A673 (cell line): ENCODE measurements at regions not wholly inside any gene's neighbourhood (a gene's known extent, or its start where the extent isn't known, plus 50 kb on each side); places are given as distances from the start of the nearest gene placed in this dataset.

Source experiments
- BruUV-seq: library from RNA; stranded (reverse); fragments of 400-500 nt; replicated peaks from 2 replicates; lab custom pipeline; 2021; lab: Mats Ljungman, UMichigan
- CTCF ChIA-PET: fragments of 300-600 bp; sonication (Branson Sonifier 250); formaldehyde crosslinking; loops from one replicate; lab custom pipeline; 2022; ENCODE audit warnings: antibody characterized with exemption; lab: Charles Lee
- POLR2A ChIA-PET: fragments of 300-600 bp; sonication (Branson Sonifier 250); formaldehyde crosslinking; loops from one replicate; lab custom pipeline; 2022; ENCODE audit warnings: antibody characterized with exemption; ENCODE audit not compliant: low non-redundant PET; lab: Charles Lee
- DNase-seq: peaks from one replicate; pipeline ENCODE4 v3.0.0-alpha.2; 2015; ENCODE audit warnings: low spot score
- H3K27ac ChIP-seq: fragments of 200-600 bp; sonication (generic); 2 replicates; pipeline ENCODE4 v1.5.1; 2016; ENCODE audit warnings: mixed run types, low read depth, mild to moderate bottlenecking, mixed read lengths, antibody characterized with exemption, low read length; ENCODE audit not compliant: poor library complexity, severe bottlenecking
- H3K27me3 ChIP-seq: fragments of 200-600 bp; sonication (generic); replicated peaks from 2 replicates; pipeline ENCODE4 v1.6.1; 2017; ENCODE audit warnings: mixed run types, low read depth, mild to moderate bottlenecking, mixed read lengths, antibody characterized with exemption, low read length; ENCODE audit not compliant: insufficient read depth, poor library complexity
- H3K36me3 ChIP-seq: fragments of 200-600 bp; sonication (generic); 2 replicates; pipeline ENCODE4 v1.6.1; 2016; ENCODE audit warnings: mixed run types, mild to moderate bottlenecking, mixed read lengths, antibody characterized with exemption, low read length; ENCODE audit not compliant: insufficient read depth, poor library complexity, severe bottlenecking
- H3K4me1 ChIP-seq: fragments of 200-600 bp; sonication (generic); 2 replicates; pipeline ENCODE4 v1.6.1; 2017; ENCODE audit warnings: mixed run types, mild to moderate bottlenecking, mixed read lengths, antibody characterized with exemption, low read length; ENCODE audit not compliant: insufficient read depth, poor library complexity, severe bottlenecking
- H3K4me3 ChIP-seq: fragments of 200-600 bp; sonication (generic); 2 replicates; pipeline ENCODE4 v1.5.1; 2016; ENCODE audit warnings: low read depth, mixed run types, mild to moderate bottlenecking, mixed read lengths, low read length; ENCODE audit not compliant: poor library complexity, severe bottlenecking
- H3K9me3 ChIP-seq: fragments of 200-600 bp; sonication (generic); 2 replicates; pipeline ENCODE4 v1.6.1; 2016; ENCODE audit warnings: mixed run types, low read depth, mild to moderate bottlenecking, mixed read lengths, antibody characterized with exemption, low read length; ENCODE audit not compliant: poor library complexity, severe bottlenecking
- CTCF ChIP-seq: fragments of 300-800, 200-600 bp; sonication (generic); conservative IDR thresholded peaks from 2 replicates; pipeline ENCODE4 v1.5.1; 2017; ENCODE audit warnings: low read depth, mild to moderate bottlenecking, antibody characterized with exemption, low read length, moderate library complexity, mixed read lengths
- EZH2 ChIP-seq: fragments of 200-600 bp; sonication (generic); IDR thresholded peaks from 2 replicates; pipeline ENCODE4 v1.6.1; 2017; ENCODE audit warnings: borderline replicate concordance, low read depth, mild to moderate bottlenecking, mixed read lengths, antibody characterized with exemption, low read length; ENCODE audit not compliant: poor library complexity, severe bottlenecking
- intact Hi-C: fragments of 100-400 bp; cut with micrococcal nuclease; formaldehyde crosslinking; loops from one replicate; pipeline ENCODE4 v1.10.0; 2022; ENCODE audit not compliant: unreplicated experiment

GRCh38 chr17:69643686-69644085, 229.2 kb downstream of the MAP2K6 start:
- no peak for DNase-seq
- ChIA-PET POLR2A (no interaction called here), CTCF (no interaction called here)
- Histone ChIP-seq H3K4me1 (no peaks in the 10 kb centered on the region), H3K4me3 (no peak overlapping the region), H3K36me3 (no peaks in the 10 kb centered on the region), H3K9me3 (no peaks in the 10 kb centered on the region), H3K27me3 (peaks cover 3% of the 10 kb centered on the region), H3K27ac (no peak overlapping the region)
- TF ChIP-seq CTCF (no peak), EZH2 (no peak)
- intact Hi-C loops = no loop called here
- BruUV-seq = no TSS peak

- DNase-seq = no peak
- H3K4me3 ChIP-seq = no peak overlapping the region
- no peaks in the 10 kb centered on the region for H3K9me3 ChIP-seq
- no peaks in the 10 kb centered on the region for H3K4me1 ChIP-seq
- no peaks in the 10 kb centered on the region for H3K27me3 ChIP-seq
- ChIA-PET POLR2A (no interaction called here), CTCF (no interaction called here)
- no peak overlapping the region for H3K27ac ChIP-seq
- H3K36me3 ChIP-seq = no peaks in the 10 kb centered on the region
- TF ChIP-seq CTCF (no peak), EZH2 (no peak)
- intact Hi-C loops = no loop called here
- BruUV-seq = no TSS peak
Measured at GRCh38 chr17:69646729-69647128, 232.2 kb downstream of the MAP2K6 start.

GRCh38 chr17:69650881-69651280, 236.4 kb downstream of the MAP2K6 start:
- no peak for DNase-seq
- ChIA-PET POLR2A (no interaction called here), CTCF (no interaction called here)
- no TSS peak for BruUV-seq
- Histone ChIP-seq H3K36me3 (no peaks in the 10 kb centered on the region), H3K4me1 (no peaks in the 10 kb centered on the region), H3K9me3 (no peaks in the 10 kb centered on the region), H3K4me3 (no peak overlapping the region), H3K27ac (no peak overlapping the region), H3K27me3 (peaks cover 12% of the 10 kb centered on the region)
- intact Hi-C loops = no loop called here
- no peak for TF ChIP-seq EZH2
- no peak for TF ChIP-seq CTCF
